ENCODE measurements at regions not wholly inside any gene's neighbourhood (a gene's known extent, or its start where the extent isn't known, plus 50 kb on each side); places are given as distances from the start of the nearest gene placed in this dataset.

GRCh38 chr21:28437061-28437460 lies 555.6 kb downstream of the LTN1 start:
- TF ChIP-seq EZH2 (IDR thresholded peaks at IDR 0.05; ENCODE audit: insufficient read depth, poor library complexity, severe bottlenecking), result no peak
- no peak for TF ChIP-seq EZH2phosphoT487 (IDR thresholded peaks at IDR 0.05; ENCODE audit: insufficient read depth, low read depth)

All from GM23248 (cell line).